ENCODE measurements at regions not wholly inside any gene's neighbourhood (a gene's known extent, or its start where the extent isn't known, plus 50 kb on each side); places are given as distances from the start of the nearest gene placed in this dataset.
A peak's percentile ranks its signal among the peaks of the same experiment; 100 is the strongest.

DNA sequence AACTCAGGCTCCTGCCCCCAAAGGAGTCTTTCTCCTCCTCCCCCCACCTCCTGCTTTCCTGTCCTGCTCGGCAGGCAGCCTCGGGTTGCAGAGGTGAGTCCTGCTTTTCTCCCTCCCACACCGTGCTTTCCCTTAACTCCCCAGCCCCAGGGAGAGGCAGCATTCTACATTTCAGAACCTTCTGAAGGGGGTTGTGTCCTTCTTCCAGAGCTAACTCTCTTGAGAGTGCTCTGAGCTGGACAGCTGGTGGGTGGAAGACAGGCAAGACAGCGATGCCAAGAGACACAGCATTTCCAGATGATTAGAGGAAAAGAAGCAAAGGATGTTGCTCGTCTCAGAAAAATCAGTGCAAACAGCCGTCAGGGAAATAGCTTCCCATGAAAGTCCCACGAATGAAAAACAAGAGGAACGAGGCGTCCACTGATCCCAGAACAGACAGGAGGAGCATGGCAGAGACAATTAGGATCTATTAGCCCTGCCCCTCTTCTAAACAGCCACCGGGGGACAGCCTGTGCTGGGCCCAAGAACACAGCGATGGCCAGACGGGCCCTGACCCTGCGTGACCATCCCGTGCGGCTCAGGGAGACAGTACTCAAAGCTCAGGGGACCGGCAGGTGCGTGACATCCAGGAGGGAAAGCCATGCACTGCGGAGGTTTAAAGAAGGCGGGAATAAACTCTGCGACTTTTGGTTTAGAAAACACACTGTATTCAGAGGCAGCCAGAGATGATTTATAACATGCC lies 216.5 kb upstream of the RTL1 start:
- Histone ChIP-seq H3K36me3 (peaks cover 7% of the 10 kb centered on the region), H3K27me3 (no peaks in the 10 kb centered on the region), H3K4me1 (ENCODE audit: control insufficient read depth in 1 of 2, insufficient read depth in 1 of 2, low read depth in 1 of 2, low read length in 1 of 2) (peaks cover 26 to 32% of the 10 kb centered on the region in 2 experiments), H3K4me3 (ENCODE audit: low read depth in 1 of 2, low read length in 1 of 2) (peak overlapping the region; percentile 68 to 84), H3K9me3 (no peaks in the 10 kb centered on the region), H3K27ac (peak overlapping the region; percentile 90)
- TF ChIP-seq, protein P1, sequence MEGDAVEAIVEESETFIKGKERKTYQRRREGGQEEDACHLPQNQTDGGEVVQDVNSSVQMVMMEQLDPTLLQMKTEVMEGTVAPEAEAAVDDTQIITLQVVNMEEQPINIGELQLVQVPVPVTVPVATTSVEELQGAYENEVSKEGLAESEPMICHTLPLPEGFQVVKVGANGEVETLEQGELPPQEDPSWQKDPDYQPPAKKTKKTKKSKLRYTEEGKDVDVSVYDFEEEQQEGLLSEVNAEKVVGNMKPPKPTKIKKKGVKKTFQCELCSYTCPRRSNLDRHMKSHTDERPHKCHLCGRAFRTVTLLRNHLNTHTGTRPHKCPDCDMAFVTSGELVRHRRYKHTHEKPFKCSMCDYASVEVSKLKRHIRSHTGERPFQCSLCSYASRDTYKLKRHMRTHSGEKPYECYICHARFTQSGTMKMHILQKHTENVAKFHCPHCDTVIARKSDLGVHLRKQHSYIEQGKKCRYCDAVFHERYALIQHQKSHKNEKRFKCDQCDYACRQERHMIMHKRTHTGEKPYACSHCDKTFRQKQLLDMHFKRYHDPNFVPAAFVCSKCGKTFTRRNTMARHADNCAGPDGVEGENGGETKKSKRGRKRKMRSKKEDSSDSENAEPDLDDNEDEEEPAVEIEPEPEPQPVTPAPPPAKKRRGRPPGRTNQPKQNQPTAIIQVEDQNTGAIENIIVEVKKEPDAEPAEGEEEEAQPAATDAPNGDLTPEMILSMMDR (IDR thresholded peaks at IDR 0.05): no peak

DNA sequence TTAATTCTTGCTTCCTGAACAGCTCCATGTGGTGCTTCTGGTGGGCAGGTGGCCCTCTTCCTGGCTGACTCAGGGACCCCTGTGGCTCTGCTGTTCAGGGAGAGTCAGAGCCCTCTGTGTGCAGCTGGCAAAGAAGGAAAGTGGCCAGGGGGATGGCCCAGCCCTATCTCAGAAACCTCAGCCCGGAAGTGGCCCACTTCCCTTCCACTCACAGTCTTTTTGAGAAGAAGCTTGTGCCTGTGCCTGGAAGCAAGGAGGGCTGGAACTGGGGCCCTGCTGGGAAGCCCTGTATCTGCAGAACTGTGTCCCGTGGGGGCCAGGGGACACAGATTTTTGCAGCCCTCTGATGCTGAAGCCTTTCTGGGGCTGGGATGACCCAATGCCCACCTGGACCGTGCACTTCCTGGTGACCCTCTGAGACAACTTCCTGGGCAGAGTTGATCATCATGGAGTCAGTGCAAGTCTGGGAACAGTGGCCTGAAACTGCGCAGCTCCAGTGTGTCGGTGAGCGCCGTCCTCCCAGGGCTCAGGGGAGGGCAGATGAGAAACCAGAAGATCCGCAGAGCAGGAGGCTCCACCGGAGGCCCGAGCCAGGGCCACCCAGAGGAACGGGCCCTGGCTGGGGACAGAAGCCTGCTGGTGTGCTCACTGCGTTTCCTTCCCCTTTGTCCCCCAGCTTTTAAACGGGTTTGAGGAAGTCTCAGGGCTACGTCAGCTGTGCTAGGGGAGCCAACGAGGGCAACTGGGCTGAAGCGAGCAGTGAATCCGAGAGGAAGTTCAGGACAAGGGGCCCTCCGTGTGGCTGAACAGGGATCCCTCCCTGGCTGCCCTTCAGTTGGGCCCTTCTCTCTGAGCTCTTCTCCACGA lies 217.4 kb upstream of the RTL1 start:
- peak overlapping the region; percentile 90 for H3K27ac ChIP-seq
- TF ChIP-seq, protein P1 (IDR thresholded peaks at IDR 0.05): no peak
- peak overlapping the region; percentile 68 to 84 for H3K4me3 ChIP-seq (ENCODE audit: low read depth in 1 of 2, low read length in 1 of 2)
- peaks cover 26 to 32% of the 10 kb centered on the region in 2 experiments for H3K4me1 ChIP-seq (ENCODE audit: control insufficient read depth in 1 of 2, insufficient read depth in 1 of 2, low read depth in 1 of 2, low read length in 1 of 2)
- no peaks in the 10 kb centered on the region for H3K27me3 ChIP-seq
- no peaks in the 10 kb centered on the region for H3K9me3 ChIP-seq
- H3K36me3 ChIP-seq: peaks cover 7% of the 10 kb centered on the region

DNA sequence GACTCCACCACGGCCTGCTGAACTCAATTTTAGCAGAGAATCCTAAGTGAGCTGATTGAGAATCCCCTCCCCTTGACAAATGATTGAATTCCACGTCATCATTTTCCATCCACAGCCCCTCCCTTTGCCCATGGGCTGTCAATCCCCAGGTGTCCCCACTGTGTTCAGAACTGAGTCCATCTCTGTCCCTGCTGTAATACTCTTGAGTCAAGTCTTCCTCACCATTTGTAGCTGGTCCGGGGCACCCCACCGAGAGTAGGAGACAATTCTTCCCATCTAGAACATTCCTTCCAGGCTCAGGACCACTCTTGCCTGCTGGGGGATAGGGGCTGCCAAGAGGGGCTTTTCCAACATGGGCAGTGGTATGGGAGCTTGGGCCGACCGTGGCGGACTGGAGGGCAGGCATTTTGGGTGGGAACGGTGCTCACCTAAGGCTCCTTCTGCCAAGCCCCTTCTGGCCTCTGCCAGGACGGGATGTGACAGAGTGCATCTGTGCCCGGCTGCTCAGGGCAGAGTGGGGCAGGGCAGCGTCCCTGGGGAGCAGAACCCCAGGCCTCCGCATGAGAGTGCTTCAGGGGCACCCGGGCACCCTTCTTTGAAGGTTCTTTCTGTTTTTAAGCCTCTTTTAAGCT lies 218.1 kb upstream of the RTL1 start:
- peak overlapping the region; percentile 90 for H3K27ac ChIP-seq
- no peaks in the 10 kb centered on the region for H3K9me3 ChIP-seq
- peaks cover 4% of the 10 kb centered on the region for H3K36me3 ChIP-seq
- no peaks in the 10 kb centered on the region for H3K27me3 ChIP-seq
- peaks cover 26 to 32% of the 10 kb centered on the region in 2 experiments for H3K4me1 ChIP-seq (ENCODE audit: control insufficient read depth in 1 of 2, insufficient read depth in 1 of 2, low read depth in 1 of 2, low read length in 1 of 2)
- peak overlapping the region; percentile 68 to 84 for H3K4me3 ChIP-seq (ENCODE audit: low read depth in 1 of 2, low read length in 1 of 2)
- TF ChIP-seq, protein P1 (IDR thresholded peaks at IDR 0.05): no peak

DNA sequence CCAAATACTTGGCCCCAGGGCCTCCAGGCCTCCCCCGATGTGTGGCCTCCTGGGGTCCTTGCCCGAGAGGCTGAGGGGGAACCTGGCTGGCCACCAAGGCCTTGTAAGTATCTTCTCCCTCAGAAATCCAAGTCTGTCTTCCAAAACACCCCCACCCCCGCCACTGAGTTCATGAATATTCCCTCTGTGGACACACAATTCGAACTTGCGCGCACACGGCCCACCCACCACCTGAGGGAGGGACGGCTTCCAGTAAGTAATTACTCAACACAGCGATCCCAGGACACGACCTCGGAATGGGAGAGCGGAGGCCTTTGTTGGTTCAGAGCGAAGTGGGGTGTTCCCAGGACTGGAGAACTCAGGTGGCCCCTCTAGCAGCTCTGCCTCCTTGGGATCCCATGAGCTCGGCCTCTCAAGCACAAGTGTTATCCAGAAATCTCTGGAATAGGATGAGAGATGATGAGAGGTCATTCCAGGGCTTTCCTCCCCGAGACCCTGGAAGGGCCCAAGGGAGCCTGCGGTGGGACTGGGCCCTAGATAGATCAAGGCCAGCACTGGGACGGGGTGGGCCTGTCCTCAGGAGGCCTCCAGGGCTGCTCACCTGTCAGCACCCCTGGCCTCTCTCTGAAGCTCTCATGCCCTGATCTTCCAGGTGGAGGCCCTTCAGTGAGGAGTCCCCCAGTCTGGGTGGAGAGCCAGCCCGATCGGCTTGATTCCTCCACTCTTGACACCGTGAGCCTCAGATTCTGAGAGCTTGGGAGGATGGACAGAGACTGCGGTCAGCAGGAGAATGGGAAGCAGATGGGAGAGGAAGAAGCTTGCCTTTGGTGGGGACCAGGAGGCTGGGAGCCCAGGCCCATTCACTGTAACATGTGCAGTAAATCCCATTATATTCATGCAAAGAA lies 219.0 kb upstream of the RTL1 start:
- no peak overlapping the region for H3K4me3 ChIP-seq (ENCODE audit: low read depth in 1 of 2, low read length in 1 of 2)
- H3K36me3 ChIP-seq: no peaks in the 10 kb centered on the region
- no peaks in the 10 kb centered on the region for H3K27me3 ChIP-seq
- H3K4me1 ChIP-seq (ENCODE audit: control insufficient read depth in 1 of 2, insufficient read depth in 1 of 2, low read depth in 1 of 2, low read length in 1 of 2): peaks cover 26 to 32% of the 10 kb centered on the region in 2 experiments
- TF ChIP-seq, protein P1 (IDR thresholded peaks at IDR 0.05): no peak
- no peaks in the 10 kb centered on the region for H3K9me3 ChIP-seq
- H3K27ac ChIP-seq: peak overlapping the region; percentile 90
